ENCODE measurements at regions not wholly inside any gene's neighbourhood (a gene's known extent, or its start where the extent isn't known, plus 50 kb on each side); places are given as distances from the start of the nearest gene placed in this dataset.

GRCh38 chr14:101369194-101369915 lies 191.9 kb upstream of the DIO3 start:
- H3K27me3 ChIP-seq (ENCODE audit: low read depth) = peaks cover 77% of the 10 kb centered on the region
- no peak overlapping the region for H3K27ac ChIP-seq (replicated peaks)
- no peaks in the 10 kb centered on the region for H3K36me3 ChIP-seq
- no peak for TF ChIP-seq CTCF (IDR thresholded peaks at IDR 0.05; ENCODE audit: borderline replicate concordance)
- peak; percentile 29 for DNase-seq
- H3K4me3 ChIP-seq = no peak overlapping the region
- H3K9me3 ChIP-seq (replicated peaks) = no peaks in the 10 kb centered on the region
- intact Hi-C loops (cut with micrococcal nuclease) = no loop called here
- no peaks in the 10 kb centered on the region for H3K4me1 ChIP-seq

- H3K27me3 ChIP-seq (ENCODE audit: low read depth) = peaks cover 76% of the 10 kb centered on the region
- H3K4me1 ChIP-seq = no peaks in the 10 kb centered on the region
- TF ChIP-seq CTCF (IDR thresholded peaks at IDR 0.05; ENCODE audit: borderline replicate concordance) = no peak
- no peaks in the 10 kb centered on the region for H3K9me3 ChIP-seq (replicated peaks)
- intact Hi-C loops (cut with micrococcal nuclease) = no loop called here
- H3K4me3 ChIP-seq = no peak overlapping the region
- no peak overlapping the region for H3K27ac ChIP-seq (replicated peaks)
- DNase-seq = no peak
- H3K36me3 ChIP-seq = no peaks in the 10 kb centered on the region
Measured at GRCh38 chr14:101369916-101370592, 191.2 kb upstream of the DIO3 start.

GRCh38 chr14:101370593-101371569 lies 190.4 kb upstream of the DIO3 start:
- peaks cover 76% of the 10 kb centered on the region for H3K27me3 ChIP-seq (ENCODE audit: low read depth)
- H3K4me3 ChIP-seq = no peak overlapping the region
- no peaks in the 10 kb centered on the region for H3K4me1 ChIP-seq
- no peak overlapping the region for H3K27ac ChIP-seq (replicated peaks)
- intact Hi-C loops (cut with micrococcal nuclease) = no loop called here
- no peaks in the 10 kb centered on the region for H3K36me3 ChIP-seq
- no peaks in the 10 kb centered on the region for H3K9me3 ChIP-seq (replicated peaks)
- DNase-seq = no peak
- TF ChIP-seq CTCF (IDR thresholded peaks at IDR 0.05; ENCODE audit: borderline replicate concordance) = no peak

GRCh38 chr14:101371799-101372793 lies 189.2 kb upstream of the DIO3 start:
- TF ChIP-seq CTCF (IDR thresholded peaks at IDR 0.05; ENCODE audit: borderline replicate concordance) = no peak
- H3K9me3 ChIP-seq (replicated peaks) = no peaks in the 10 kb centered on the region
- no peaks in the 10 kb centered on the region for H3K36me3 ChIP-seq
- intact Hi-C loops (cut with micrococcal nuclease) = no loop called here
- H3K4me3 ChIP-seq = no peak overlapping the region
- no peaks in the 10 kb centered on the region for H3K4me1 ChIP-seq
- peaks cover 72% of the 10 kb centered on the region for H3K27me3 ChIP-seq (ENCODE audit: low read depth)
- no peak for DNase-seq
- H3K27ac ChIP-seq (replicated peaks) = no peak overlapping the region
